SK-N-SH (cell line): ENCODE measurements at regions not wholly inside any gene's neighbourhood (a gene's known extent, or its start where the extent isn't known, plus 50 kb on each side); places are given as distances from the start of the nearest gene placed in this dataset.

ENCODE experiments used
- CTCF ChIA-PET: fragments of 300-600, 350-600 bp; formaldehyde crosslinking; extraction: SDS; loops from one replicate; lab custom pipeline; 2021; lab: Yijun Ruan, JAX
- POLR2A ChIA-PET: fragments of 350-600 bp; sonication (Branson Sonifier 250); formaldehyde crosslinking; extraction: SDS; loops from one replicate; lab custom pipeline; 2020; ENCODE audit warnings: antibody characterized with exemption, inconsistent platforms; lab: Yijun Ruan, JAX
- DNase-seq: peaks from one replicate; pipeline ENCODE4 v3.0.0; 2012
- H2AFZ ChIP-seq: fragments of 200-600 bp; sonication (generic); 2 replicates; pipeline ENCODE4 v1.8.1; 2016; ENCODE audit warnings: antibody characterized with exemption, mild to moderate bottlenecking, low read depth
- H3F3A ChIP-seq: fragments of 200-600 bp; sonication (generic); replicated peaks from 2 replicates; pipeline ENCODE3; 2016; ENCODE audit warnings: antibody characterized with exemption, mild to moderate bottlenecking; ENCODE audit not compliant: insufficient read depth
- H3K27ac ChIP-seq, 2 experiments: fragments of 200-500 bp in 1 of 2; fragments of 200-600 bp in 1 of 2; sonication (Bioruptor generic) in 1 of 2; sonication (generic), shearing (Covaris generic) in 1 of 2; 2 replicates each; pipeline versions ENCODE4 v1.5.1 to v1.6.1; 2014 to 2016; ENCODE audit warnings: low read depth in 2 of 2, inconsistent platforms in 1 of 2, low read length in 1 of 2, mild to moderate bottlenecking in 1 of 2, mixed read lengths in 1 of 2
- H3K27me3 ChIP-seq: fragments of 200-600 bp; sonication (generic), shearing (Covaris generic); 2 replicates; pipeline ENCODE4 v1.6.1; 2016; ENCODE audit warnings: mixed run types; ENCODE audit not compliant: insufficient read depth
- H3K36me3 ChIP-seq, 2 experiments: fragments of 200-500 bp in 1 of 2; fragments of 200-600 bp in 1 of 2; sonication (Bioruptor generic) in 1 of 2; sonication (generic) in 1 of 2; replicated peaks in 1 of 2; 2 replicates each; pipeline versions ENCODE3 to v1.5.1; 2014 to 2016; ENCODE audit warnings: low read length in 1 of 2, mild to moderate bottlenecking in 1 of 2; ENCODE audit not compliant: insufficient read depth in 2 of 2, control insufficient read depth in 1 of 2
- H3K4me1 ChIP-seq, 2 experiments: fragments of 200-500 bp in 1 of 2; fragments of 200-600 bp in 1 of 2; sonication (Bioruptor generic) in 1 of 2; sonication (generic), shearing (Covaris generic) in 1 of 2; 2 replicates each; pipeline versions ENCODE4 v1.5.1 to v1.6.1; 2014 to 2016; ENCODE audit warnings: low read depth in 1 of 2, low read length in 1 of 2, mixed run types in 1 of 2; ENCODE audit not compliant: insufficient read depth in 2 of 2, control insufficient read depth in 1 of 2
- H3K4me2 ChIP-seq: fragments of 200-600 bp; sonication (generic), shearing (Covaris generic); 2 replicates; pipeline ENCODE4 v1.6.1; 2017; ENCODE audit warnings: mixed run types
- H3K4me3 ChIP-seq, 2 experiments: fragments of 200-500 bp in 1 of 2; fragments of 200-600 bp in 1 of 2; sonication (Bioruptor generic) in 1 of 2; sonication (generic), shearing (Covaris generic) in 1 of 2; 2 replicates each; pipeline versions ENCODE4 v1.5.1 to v1.8.1; 2014 to 2016; ENCODE audit warnings: low read depth in 2 of 2, inconsistent platforms in 1 of 2, low read length in 1 of 2, mild to moderate bottlenecking in 1 of 2, mixed read lengths in 1 of 2, moderate library complexity in 1 of 2
- H3K79me2 ChIP-seq: fragments of 200-600 bp; sonication (generic); 2 replicates; pipeline ENCODE4 v1.8.1; 2017; ENCODE audit warnings: mild to moderate bottlenecking; ENCODE audit not compliant: insufficient read depth
- H3K9ac ChIP-seq: fragments of 200-600 bp; sonication (generic); 2 replicates; pipeline ENCODE4 v1.6.1; 2017; ENCODE audit warnings: mixed run types
- H3K9me2 ChIP-seq: fragments of 200-600 bp; sonication (generic); 2 replicates; pipeline ENCODE4 v1.6.1; 2017; ENCODE audit warnings: mixed run types
- H3K9me3 ChIP-seq: fragments of 200-600 bp; sonication (generic); 2 replicates; pipeline ENCODE4 v1.6.1; 2017; ENCODE audit warnings: mixed run types, mild to moderate bottlenecking, moderate library complexity
- H4K20me1 ChIP-seq: fragments of 200-600 bp; sonication (generic); 2 replicates; pipeline ENCODE4 v1.6.1; 2017; ENCODE audit warnings: mild to moderate bottlenecking, mixed run types; ENCODE audit not compliant: insufficient read depth
- FOSL2 ChIP-seq: IDR thresholded peaks from 2 replicates; pipeline ENCODE4 v1.4.0; 2012; ENCODE audit warnings: low read depth, mild to moderate bottlenecking, moderate library complexity, borderline replicate concordance
- MEF2A ChIP-seq: IDR thresholded peaks from 2 replicates; pipeline ENCODE4 v1.4.0; 2012; ENCODE audit warnings: low read depth, borderline replicate concordance
- MXI1 ChIP-seq: IDR thresholded peaks from 2 replicates; pipeline ENCODE4 v1.6.1; 2012; ENCODE audit warnings: mild to moderate bottlenecking, low read depth, low read length, improper control_type of control experiment
- RXRA ChIP-seq: IDR thresholded peaks from 2 replicates; pipeline ENCODE4 v1.4.0; 2012; ENCODE audit warnings: low read depth, mild to moderate bottlenecking, borderline replicate concordance
- WGBS: methylation state at CpG from one replicate; pipeline ENCODE4 v1.1.6; 2017; ENCODE audit warnings: low lambda C conversion rate; 5-methylcytosine and 5-hydroxymethylcytosine counted together
- TF ChIP-seq, protein P1 (sequence below): IDR thresholded peaks from 2 replicates; pipeline ENCODE4 v1.6.1; 2012; ENCODE audit warnings: mild to moderate bottlenecking, low read depth, low read length, moderate library complexity
- TF ChIP-seq, protein P2 (sequence below): IDR thresholded peaks from 2 replicates; pipeline ENCODE4 v1.4.0; 2012; ENCODE audit warnings: low read depth, borderline replicate concordance

DNA sequence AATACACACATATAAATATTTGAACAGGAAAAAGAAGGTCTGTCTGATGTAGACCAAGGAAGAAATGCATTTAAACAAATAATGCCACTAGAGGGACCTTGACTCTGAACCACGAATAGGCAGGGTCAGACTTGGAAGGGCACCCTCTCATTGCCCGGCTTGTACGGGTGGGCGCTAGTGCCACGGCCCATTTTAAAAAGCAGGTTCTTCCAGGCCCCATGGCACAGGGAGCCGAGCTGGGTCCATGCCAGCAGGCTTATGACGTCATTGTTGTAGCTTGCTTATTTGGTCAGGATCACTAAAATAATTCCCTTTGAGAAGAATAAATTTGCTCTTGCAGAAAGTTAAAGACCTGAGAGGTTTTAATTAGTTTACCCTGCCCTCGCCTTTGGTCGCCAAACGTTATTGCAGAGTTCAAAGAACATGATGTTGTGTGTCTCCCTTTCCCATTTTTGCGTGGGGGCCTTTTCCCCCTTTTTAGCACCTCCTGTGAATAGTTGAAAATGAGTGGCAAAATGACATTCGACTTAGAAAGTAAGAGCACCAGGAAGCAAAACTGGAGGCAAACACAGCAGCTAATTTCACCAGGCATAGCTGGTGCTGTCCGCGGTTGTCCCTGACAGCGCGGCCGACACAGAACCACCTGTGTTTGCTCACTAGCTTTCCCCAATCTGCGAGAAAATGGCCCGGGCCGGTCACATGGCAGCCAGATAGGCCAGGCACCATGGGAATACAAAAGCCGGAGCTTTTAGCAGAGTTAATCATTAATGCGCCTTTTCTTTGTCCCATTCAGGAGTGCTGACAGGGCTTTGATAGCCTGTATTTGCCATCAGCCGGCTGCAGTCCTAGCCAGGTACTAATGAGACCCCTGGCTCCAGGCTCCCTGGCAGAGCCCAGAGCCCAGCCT lies 93.8 kb downstream of the FOXA2 start (continued):
- TF ChIP-seq RXRA = no peak

DNA sequence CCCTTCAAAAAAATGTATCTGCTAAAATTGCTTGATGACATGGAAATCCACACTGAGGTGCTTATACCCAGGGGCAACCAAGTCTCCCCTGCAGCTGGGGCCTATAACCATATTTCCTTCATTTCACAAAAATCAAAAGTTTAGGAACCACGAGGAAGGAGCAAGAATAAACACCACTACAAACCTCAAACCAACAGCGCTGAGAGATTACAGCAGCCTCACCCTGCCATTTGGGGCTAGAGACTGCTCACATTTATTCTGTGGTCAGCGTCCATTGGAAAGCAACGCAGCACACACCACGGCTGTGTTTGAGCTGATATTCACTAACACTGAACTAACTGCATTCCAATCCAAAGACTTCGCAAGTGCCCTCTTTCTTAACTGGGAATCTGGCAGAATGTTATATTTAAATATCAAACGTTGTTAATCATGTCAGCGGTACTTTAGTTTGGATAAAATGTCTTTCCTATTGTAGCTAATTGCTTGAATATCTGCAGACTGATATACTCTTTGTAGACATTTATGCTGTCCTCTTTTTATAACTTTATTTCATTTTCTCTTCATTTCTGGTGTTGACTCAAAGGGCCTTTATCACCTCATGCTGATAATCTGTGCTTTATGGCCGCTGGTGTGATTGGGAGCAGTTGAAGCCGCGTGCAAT lies 94.6 kb downstream of the FOXA2 start:
- 17% methylated on average over 11 of the region's 11 CpGs for WGBS
- H3K9me3 ChIP-seq = no peaks in the 10 kb centered on the region

More for the DNA sequence above, 94.6 kb downstream of the FOXA2 start:
- Histone ChIP-seq H4K20me1 (no peaks in the 10 kb centered on the region), H3K9me2 (no peaks in the 10 kb centered on the region), H3F3A (no peaks in the 10 kb centered on the region), H3K36me3 (no peaks in the 10 kb centered on the region), H2AFZ (no peak overlapping the region), H3K4me3 (no peak overlapping the region), H3K27ac (no peak overlapping the region), H3K9ac (no peak overlapping the region), H3K4me2 (no peak overlapping the region), H3K27me3 (peaks cover 17% of the 10 kb centered on the region), H3K79me2 (no peaks in the 10 kb centered on the region), H3K4me1 (no peaks in the 10 kb centered on the region)
- ChIA-PET POLR2A (no interaction called here), CTCF (no interaction called here)
- TF ChIP-seq MEF2A = no peak
- TF ChIP-seq FOSL2 = no peak
- TF ChIP-seq, protein P1, sequence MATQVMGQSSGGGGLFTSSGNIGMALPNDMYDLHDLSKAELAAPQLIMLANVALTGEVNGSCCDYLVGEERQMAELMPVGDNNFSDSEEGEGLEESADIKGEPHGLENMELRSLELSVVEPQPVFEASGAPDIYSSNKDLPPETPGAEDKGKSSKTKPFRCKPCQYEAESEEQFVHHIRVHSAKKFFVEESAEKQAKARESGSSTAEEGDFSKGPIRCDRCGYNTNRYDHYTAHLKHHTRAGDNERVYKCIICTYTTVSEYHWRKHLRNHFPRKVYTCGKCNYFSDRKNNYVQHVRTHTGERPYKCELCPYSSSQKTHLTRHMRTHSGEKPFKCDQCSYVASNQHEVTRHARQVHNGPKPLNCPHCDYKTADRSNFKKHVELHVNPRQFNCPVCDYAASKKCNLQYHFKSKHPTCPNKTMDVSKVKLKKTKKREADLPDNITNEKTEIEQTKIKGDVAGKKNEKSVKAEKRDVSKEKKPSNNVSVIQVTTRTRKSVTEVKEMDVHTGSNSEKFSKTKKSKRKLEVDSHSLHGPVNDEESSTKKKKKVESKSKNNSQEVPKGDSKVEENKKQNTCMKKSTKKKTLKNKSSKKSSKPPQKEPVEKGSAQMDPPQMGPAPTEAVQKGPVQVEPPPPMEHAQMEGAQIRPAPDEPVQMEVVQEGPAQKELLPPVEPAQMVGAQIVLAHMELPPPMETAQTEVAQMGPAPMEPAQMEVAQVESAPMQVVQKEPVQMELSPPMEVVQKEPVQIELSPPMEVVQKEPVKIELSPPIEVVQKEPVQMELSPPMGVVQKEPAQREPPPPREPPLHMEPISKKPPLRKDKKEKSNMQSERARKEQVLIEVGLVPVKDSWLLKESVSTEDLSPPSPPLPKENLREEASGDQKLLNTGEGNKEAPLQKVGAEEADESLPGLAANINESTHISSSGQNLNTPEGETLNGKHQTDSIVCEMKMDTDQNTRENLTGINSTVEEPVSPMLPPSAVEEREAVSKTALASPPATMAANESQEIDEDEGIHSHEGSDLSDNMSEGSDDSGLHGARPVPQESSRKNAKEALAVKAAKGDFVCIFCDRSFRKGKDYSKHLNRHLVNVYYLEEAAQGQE = no peak
- no peak for TF ChIP-seq MXI1
- TF ChIP-seq, protein P2, sequence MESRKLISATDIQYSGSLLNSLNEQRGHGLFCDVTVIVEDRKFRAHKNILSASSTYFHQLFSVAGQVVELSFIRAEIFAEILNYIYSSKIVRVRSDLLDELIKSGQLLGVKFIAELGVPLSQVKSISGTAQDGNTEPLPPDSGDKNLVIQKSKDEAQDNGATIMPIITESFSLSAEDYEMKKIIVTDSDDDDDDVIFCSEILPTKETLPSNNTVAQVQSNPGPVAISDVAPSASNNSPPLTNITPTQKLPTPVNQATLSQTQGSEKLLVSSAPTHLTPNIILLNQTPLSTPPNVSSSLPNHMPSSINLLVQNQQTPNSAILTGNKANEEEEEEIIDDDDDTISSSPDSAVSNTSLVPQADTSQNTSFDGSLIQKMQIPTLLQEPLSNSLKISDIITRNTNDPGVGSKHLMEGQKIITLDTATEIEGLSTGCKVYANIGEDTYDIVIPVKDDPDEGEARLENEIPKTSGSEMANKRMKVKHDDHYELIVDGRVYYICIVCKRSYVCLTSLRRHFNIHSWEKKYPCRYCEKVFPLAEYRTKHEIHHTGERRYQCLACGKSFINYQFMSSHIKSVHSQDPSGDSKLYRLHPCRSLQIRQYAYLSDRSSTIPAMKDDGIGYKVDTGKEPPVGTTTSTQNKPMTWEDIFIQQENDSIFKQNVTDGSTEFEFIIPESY = no peak
- no peak for DNase-seq
